Suprapubic skin (tissue), 2 donors: ENCODE measurements at regions not wholly inside any gene's neighbourhood (a gene's known extent, or its start where the extent isn't known, plus 50 kb on each side); places are given as distances from the start of the nearest gene placed in this dataset.

Experiments
- EP300 ChIP-seq: sonication (generic); formaldehyde crosslinking; IDR thresholded peaks from one replicate; pipeline ENCODE4 v1.6.1; 2017; ENCODE audit warnings: antibody characterized with exemption
- POLR2A ChIP-seq, 2 donors: fragments of 450-650 bp; IDR thresholded peaks; one replicate each; pipeline ENCODE4 v1.6.1; 2017; ENCODE audit warnings: antibody characterized with exemption in 2 of 2, mild to moderate bottlenecking in 2 of 2, moderate library complexity in 2 of 2

DNA sequence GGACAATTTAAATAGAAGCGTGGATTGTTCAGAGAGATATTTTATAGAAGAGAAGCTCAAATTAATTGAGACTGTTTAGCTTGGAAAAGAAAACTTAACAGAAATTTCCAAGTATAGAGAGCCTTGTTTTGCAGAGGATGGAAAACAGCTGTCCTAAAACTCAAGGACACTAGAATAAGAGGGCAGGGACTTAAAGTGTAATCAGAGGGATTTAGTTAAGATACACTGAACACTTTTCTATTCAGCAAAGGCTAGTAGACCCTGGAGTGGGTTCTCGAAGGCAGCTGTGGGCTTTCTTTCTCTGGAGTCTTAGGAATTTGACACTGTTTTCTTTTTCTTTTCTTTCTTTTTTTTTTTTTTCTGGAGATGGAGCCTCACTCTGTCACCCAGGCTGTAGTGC is 92.7 kb upstream of the ARX start:
- no peak for TF ChIP-seq EP300
- TF ChIP-seq POLR2A (IDR thresholded peaks at IDR 0.05), result no peak
